WTC11 (cell line): ENCODE measurements at regions not wholly inside any gene's neighbourhood (a gene's known extent, or its start where the extent isn't known, plus 50 kb on each side); places are given as distances from the start of the nearest gene placed in this dataset.

ENCODE experiments used
- ATF1 ChIP-seq: sonication (generic); formaldehyde crosslinking; IDR thresholded peaks from 2 replicates; pipeline ENCODE4 v1.8.1; 2023; ENCODE audit warnings: mild to moderate bottlenecking, moderate library complexity, missing genetic modification reagents
- FOXP1 ChIP-seq: sonication (generic); formaldehyde crosslinking; IDR thresholded peaks from 2 replicates; pipeline ENCODE4 v1.8.0; 2022; ENCODE audit warnings: missing genetic modification reagents, mild to moderate bottlenecking, moderate library complexity, borderline replicate concordance
- NR2C2 ChIP-seq: sonication (generic); formaldehyde crosslinking; IDR thresholded peaks from 2 replicates; pipeline ENCODE4 v1.8.0; 2022; ENCODE audit warnings: mild to moderate bottlenecking, missing genetic modification reagents
- SP1 ChIP-seq: sonication (generic); formaldehyde crosslinking; conservative IDR thresholded peaks from 2 replicates; pipeline ENCODE4 v1.8.1; 2022; ENCODE audit warnings: missing genetic modification reagents
- STAT6 ChIP-seq: sonication (generic); formaldehyde crosslinking; conservative IDR thresholded peaks from 2 replicates; pipeline ENCODE4 v1.8.1; 2023; ENCODE audit warnings: mild to moderate bottlenecking, low read depth, missing genetic modification reagents, moderate library complexity
- ZNF232 ChIP-seq: sonication (generic); formaldehyde crosslinking; IDR thresholded peaks from 2 replicates; pipeline ENCODE4 v1.8.0; 2022; ENCODE audit warnings: mild to moderate bottlenecking, missing genetic modification reagents
- ZNF317 ChIP-seq: sonication (generic); formaldehyde crosslinking; IDR thresholded peaks from 2 replicates; pipeline ENCODE4 v1.8.1; 2023; ENCODE audit warnings: low read depth, mild to moderate bottlenecking, moderate library complexity, missing genetic modification reagents, borderline replicate concordance
- TF ChIP-seq, protein P1 (sequence below): fragments of 200-600 bp; IDR thresholded peaks from 2 replicates; pipeline ENCODE4 v1.8.0; 2022; ENCODE audit warnings: antibody characterized with exemption

GRCh38 chr4:62439051-62439450 lies 1238.9 kb downstream of the ADGRL3 start:
- TF ChIP-seq ZNF317 (CRISPR knock-in tag) = no peak
- TF ChIP-seq SP1 (CRISPR knock-in tag) = no peak
- TF ChIP-seq, protein P1, sequence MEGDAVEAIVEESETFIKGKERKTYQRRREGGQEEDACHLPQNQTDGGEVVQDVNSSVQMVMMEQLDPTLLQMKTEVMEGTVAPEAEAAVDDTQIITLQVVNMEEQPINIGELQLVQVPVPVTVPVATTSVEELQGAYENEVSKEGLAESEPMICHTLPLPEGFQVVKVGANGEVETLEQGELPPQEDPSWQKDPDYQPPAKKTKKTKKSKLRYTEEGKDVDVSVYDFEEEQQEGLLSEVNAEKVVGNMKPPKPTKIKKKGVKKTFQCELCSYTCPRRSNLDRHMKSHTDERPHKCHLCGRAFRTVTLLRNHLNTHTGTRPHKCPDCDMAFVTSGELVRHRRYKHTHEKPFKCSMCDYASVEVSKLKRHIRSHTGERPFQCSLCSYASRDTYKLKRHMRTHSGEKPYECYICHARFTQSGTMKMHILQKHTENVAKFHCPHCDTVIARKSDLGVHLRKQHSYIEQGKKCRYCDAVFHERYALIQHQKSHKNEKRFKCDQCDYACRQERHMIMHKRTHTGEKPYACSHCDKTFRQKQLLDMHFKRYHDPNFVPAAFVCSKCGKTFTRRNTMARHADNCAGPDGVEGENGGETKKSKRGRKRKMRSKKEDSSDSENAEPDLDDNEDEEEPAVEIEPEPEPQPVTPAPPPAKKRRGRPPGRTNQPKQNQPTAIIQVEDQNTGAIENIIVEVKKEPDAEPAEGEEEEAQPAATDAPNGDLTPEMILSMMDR = no peak
- no peak for TF ChIP-seq NR2C2 (CRISPR knock-in tag)
- TF ChIP-seq STAT6 (CRISPR knock-in tag) = no peak
- no peak for TF ChIP-seq FOXP1 (CRISPR knock-in tag)
- no peak for TF ChIP-seq ZNF232 (CRISPR knock-in tag)
- TF ChIP-seq ATF1 (CRISPR knock-in tag) = no peak
